Mucosa of descending colon (tissue), 3 donors: ENCODE measurements at regions not wholly inside any gene's neighbourhood (a gene's known extent, or its start where the extent isn't known, plus 50 kb on each side); places are given as distances from the start of the nearest gene placed in this dataset.

ENCODE experiments used
- ATAC-seq: fragments of 200-7000 bp; cut with Tn5 transposase; one replicate; pipeline ENCODE4 v1.9.1; 2020; ENCODE audit warnings: mild to moderate bottlenecking, moderate library complexity
- DNase-seq, 3 donors: peaks; one replicate each; pipeline ENCODE4 v3.0.0-alpha.2; 2020
- H3K36me3 ChIP-seq: fragments of 200-600 bp; one replicate; pipeline ENCODE4 v1.8.0; 2021; ENCODE audit warnings: low read depth, mild to moderate bottlenecking
- H3K4me1 ChIP-seq: fragments of 200-600 bp; one replicate; pipeline ENCODE4 v1.8.0; 2021; ENCODE audit warnings: low read depth, mild to moderate bottlenecking
- H3K4me3 ChIP-seq: fragments of 200-600 bp; one replicate; pipeline ENCODE4 v1.8.0; 2021; ENCODE audit warnings: mild to moderate bottlenecking
- H3K9me3 ChIP-seq: fragments of 200-600 bp; one replicate; pipeline ENCODE4 v1.8.0; 2021; ENCODE audit warnings: mild to moderate bottlenecking
- intact Hi-C, 2 donors: fragments of 100-400 bp; cut with DNase I in 1 of 2; cut with micrococcal nuclease in 1 of 2; formaldehyde crosslinking; loops; one replicate each; pipeline versions ENCODE4 v1.11.0 to v1.11.1; 2022; cut with DNase I, micrococcal nuclease
- TF ChIP-seq, protein P1 (sequence below): fragments of 200-600 bp; IDR thresholded peaks from one replicate; pipeline ENCODE4 v1.8.0; 2022; ENCODE audit warnings: antibody characterized with exemption, mild to moderate bottlenecking
- donor health status: DM: no; HTN: no; CAD: no; lungs with moderate emphysema.
- donor health status: DM: no; HTN: no; CAD: no.
- donor health status: DM: no; HTN: yes; CAD: no.

DNA sequence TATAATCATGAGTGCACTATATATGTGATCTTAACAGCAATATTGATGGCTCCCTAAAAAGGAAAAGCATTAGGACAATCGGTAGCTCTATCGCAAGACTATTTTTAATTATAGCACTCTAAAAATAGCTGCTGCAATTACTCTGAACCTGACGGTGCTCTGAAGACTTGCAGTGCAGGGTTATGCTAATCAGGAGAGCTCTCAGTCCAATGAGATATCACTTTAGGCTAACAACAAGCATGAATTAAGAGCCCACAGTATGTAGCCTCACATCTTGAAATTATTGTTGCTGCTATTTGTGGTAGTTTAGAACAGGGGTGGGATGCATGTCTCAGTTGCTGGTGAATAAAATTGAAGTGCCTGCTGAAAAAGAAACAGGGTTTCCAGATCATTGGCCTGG is 515.8 kb upstream of the AKR1E2 start:
- H3K4me1 ChIP-seq = no peaks in the 10 kb centered on the region
- intact Hi-C loops = no loop called here
- ATAC-seq = no peak
- TF ChIP-seq, protein P1, sequence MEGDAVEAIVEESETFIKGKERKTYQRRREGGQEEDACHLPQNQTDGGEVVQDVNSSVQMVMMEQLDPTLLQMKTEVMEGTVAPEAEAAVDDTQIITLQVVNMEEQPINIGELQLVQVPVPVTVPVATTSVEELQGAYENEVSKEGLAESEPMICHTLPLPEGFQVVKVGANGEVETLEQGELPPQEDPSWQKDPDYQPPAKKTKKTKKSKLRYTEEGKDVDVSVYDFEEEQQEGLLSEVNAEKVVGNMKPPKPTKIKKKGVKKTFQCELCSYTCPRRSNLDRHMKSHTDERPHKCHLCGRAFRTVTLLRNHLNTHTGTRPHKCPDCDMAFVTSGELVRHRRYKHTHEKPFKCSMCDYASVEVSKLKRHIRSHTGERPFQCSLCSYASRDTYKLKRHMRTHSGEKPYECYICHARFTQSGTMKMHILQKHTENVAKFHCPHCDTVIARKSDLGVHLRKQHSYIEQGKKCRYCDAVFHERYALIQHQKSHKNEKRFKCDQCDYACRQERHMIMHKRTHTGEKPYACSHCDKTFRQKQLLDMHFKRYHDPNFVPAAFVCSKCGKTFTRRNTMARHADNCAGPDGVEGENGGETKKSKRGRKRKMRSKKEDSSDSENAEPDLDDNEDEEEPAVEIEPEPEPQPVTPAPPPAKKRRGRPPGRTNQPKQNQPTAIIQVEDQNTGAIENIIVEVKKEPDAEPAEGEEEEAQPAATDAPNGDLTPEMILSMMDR = no peak
- DNase-seq = no peak
- H3K36me3 ChIP-seq = no peaks in the 10 kb centered on the region
- no peaks in the 10 kb centered on the region for H3K9me3 ChIP-seq
- H3K4me3 ChIP-seq = no peak overlapping the region

DNA sequence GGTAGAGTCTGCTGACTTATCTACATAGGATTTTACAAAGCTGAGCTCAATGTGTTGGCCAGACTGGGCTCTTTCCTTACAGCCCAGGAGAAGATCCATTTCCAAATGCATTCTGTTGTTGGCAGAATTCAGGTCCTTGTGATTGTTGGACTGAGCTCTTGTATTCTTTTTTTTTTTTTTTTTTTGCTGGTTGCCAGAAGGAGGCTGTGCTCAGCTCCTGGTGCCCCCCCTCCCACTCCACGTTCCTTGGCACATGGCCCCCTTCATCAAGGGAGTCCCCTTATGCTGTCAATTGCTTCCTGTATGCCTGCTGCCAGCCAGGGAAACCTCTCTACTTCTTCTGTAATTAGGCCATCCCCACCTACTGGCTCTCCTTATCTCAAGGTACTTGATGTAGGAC is 518.1 kb upstream of the AKR1E2 start:
- DNase-seq (no peak), ATAC-seq (no peak)
- intact Hi-C loops = no loop called here
- Histone ChIP-seq H3K4me1 (no peaks in the 10 kb centered on the region), H3K9me3 (no peaks in the 10 kb centered on the region), H3K36me3 (no peaks in the 10 kb centered on the region), H3K4me3 (no peak overlapping the region)
- TF ChIP-seq, protein P1 = no peak

DNA sequence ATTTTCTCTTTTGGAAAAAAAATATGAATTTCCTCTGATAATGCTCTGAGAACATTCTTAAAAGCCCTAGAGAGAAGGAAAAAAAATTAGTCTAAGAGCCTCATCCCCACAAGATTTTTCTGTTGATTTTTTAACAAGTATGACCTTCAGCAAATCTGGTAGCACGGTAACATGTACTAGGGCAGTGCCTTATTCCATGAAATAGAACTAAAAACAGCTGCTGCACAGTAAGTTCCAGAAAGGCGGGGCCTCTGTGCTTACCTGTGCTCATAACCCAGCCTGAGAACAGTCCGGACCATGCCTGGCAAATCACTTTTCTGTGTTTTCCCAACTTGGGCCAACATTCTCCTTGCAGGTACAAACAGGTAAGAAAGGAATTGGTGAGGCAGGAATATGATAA is 519.1 kb upstream of the AKR1E2 start:
- intact Hi-C loops = no loop called here
- no peak overlapping the region for H3K4me3 ChIP-seq
- no peaks in the 10 kb centered on the region for H3K4me1 ChIP-seq
- ATAC-seq = peak; percentile 54
- DNase-seq = peak in 1 of 3 donors; percentile 28
- TF ChIP-seq, protein P1 = no peak
- H3K9me3 ChIP-seq = no peaks in the 10 kb centered on the region
- H3K36me3 ChIP-seq = no peaks in the 10 kb centered on the region

DNA sequence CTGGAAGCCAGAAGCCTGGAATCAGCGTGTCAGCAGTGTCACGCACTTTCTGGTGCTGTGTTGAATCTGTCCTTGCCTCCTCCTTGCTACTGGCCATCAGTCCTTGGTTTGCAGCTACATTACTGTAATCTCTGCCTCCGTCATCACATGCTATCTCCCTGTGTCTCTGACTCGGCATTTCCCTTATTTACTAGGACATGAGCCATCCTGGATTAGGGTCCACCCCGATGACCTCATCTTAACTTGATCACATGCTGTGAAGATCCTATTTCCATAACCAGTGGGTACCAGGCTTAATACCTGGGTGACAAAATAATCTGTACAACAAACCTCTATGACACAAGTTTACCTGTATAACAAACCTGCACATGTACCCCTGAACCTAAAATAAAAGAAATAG is 518.0 kb upstream of the KLF6 start:
- Histone ChIP-seq H3K4me3 (no peak overlapping the region), H3K36me3 (no peaks in the 10 kb centered on the region), H3K9me3 (no peaks in the 10 kb centered on the region), H3K4me1 (no peaks in the 10 kb centered on the region)
- TF ChIP-seq, protein P1 = no peak
- intact Hi-C loops = no loop called here
- DNase-seq (no peak), ATAC-seq (no peak)

GRCh38 chr10:4301291-4302045 is 516.5 kb upstream of the KLF6 start:
- no peak overlapping the region for H3K4me3 ChIP-seq
- TF ChIP-seq, protein P1 = no peak
- ATAC-seq = no peak

GRCh38 chr10:4296161-4296560 is 511.2 kb upstream of the KLF6 start:
- no peak for ATAC-seq
- no peaks in the 10 kb centered on the region for H3K4me1 ChIP-seq
- intact Hi-C loops = no loop called here
- H3K36me3 ChIP-seq = no peaks in the 10 kb centered on the region
- TF ChIP-seq, protein P1 = no peak
- no peak for DNase-seq
- no peak overlapping the region for H3K4me3 ChIP-seq
- H3K9me3 ChIP-seq = no peaks in the 10 kb centered on the region

More at GRCh38 chr10:4301291-4302045, 516.5 kb upstream of the KLF6 start:
- intact Hi-C loops = no loop called here
- Histone ChIP-seq H3K9me3 (no peaks in the 10 kb centered on the region), H3K4me1 (no peaks in the 10 kb centered on the region), H3K36me3 (no peaks in the 10 kb centered on the region)
- no peak for DNase-seq
